MM.1S (cell line): ENCODE measurements at regions not wholly inside any gene's neighbourhood (a gene's known extent, or its start where the extent isn't known, plus 50 kb on each side); places are given as distances from the start of the nearest gene placed in this dataset.

Experiments used
- EZH2phosphoT487 ChIP-seq: fragments of 300-600 bp; sonication (generic); IDR thresholded peaks from 2 replicates; pipeline ENCODE4 v1.6.1; 2018; ENCODE audit warnings: antibody characterized with exemption, low read length
- TF ChIP-seq, protein P1 (sequence below): fragments of 300-600 bp; sonication (generic); IDR thresholded peaks from 2 replicates; pipeline ENCODE4 v1.5.1; 2016; ENCODE audit warnings: antibody characterized with exemption, low read length, mixed read lengths

GRCh38 chr12:105611340-105611739, 280.8 kb downstream of the C12orf75 start:
- TF ChIP-seq, protein P1, sequence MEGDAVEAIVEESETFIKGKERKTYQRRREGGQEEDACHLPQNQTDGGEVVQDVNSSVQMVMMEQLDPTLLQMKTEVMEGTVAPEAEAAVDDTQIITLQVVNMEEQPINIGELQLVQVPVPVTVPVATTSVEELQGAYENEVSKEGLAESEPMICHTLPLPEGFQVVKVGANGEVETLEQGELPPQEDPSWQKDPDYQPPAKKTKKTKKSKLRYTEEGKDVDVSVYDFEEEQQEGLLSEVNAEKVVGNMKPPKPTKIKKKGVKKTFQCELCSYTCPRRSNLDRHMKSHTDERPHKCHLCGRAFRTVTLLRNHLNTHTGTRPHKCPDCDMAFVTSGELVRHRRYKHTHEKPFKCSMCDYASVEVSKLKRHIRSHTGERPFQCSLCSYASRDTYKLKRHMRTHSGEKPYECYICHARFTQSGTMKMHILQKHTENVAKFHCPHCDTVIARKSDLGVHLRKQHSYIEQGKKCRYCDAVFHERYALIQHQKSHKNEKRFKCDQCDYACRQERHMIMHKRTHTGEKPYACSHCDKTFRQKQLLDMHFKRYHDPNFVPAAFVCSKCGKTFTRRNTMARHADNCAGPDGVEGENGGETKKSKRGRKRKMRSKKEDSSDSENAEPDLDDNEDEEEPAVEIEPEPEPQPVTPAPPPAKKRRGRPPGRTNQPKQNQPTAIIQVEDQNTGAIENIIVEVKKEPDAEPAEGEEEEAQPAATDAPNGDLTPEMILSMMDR: no peak
- no peak for TF ChIP-seq EZH2phosphoT487
